Hippocampal formation (tissue), 2 donors: ENCODE measurements at regions not wholly inside any gene's neighbourhood (a gene's known extent, or its start where the extent isn't known, plus 50 kb on each side); places are given as distances from the start of the nearest gene placed in this dataset.
"Not testable (repeated sequence)": the region's sequence is repeated elsewhere in the genome, so short reads cannot be mapped to it uniquely, and the experiment has no call there.

ENCODE experiments used
- DNase-seq, 2 donors: peaks; one replicate each; lab custom pipeline; 2025; lab: John Stamatoyannopoulos, UW

- DNase-seq = no peak
These were observed 218.0 kb upstream of the PCSK5 start for GRCh38 chr9:75672478-75672877.

- DNase-seq = no peak
These were observed 206.9 kb upstream of the PCSK5 start for GRCh38 chr9:75683591-75683990.

GRCh38 chr9:75685062-75685461 lies 205.4 kb upstream of the PCSK5 start:
- DNase-seq = no peak

- DNase-seq = no peak
These were observed 203.0 kb upstream of the PCSK5 start for GRCh38 chr9:75687359-75687953.

- not testable (repeated sequence) for DNase-seq
These were observed 199.9 kb upstream of the PCSK5 start for GRCh38 chr9:75690551-75690950.

GRCh38 chr9:75691408-75691807 lies 199.1 kb upstream of the PCSK5 start:
- DNase-seq = no peak

GRCh38 chr9:75692309-75692708 lies 198.2 kb upstream of the PCSK5 start:
- no peak for DNase-seq

GRCh38 chr9:75695921-75696320 lies 194.6 kb upstream of the PCSK5 start:
- no peak for DNase-seq

GRCh38 chr9:75699017-75699416 lies 191.5 kb upstream of the PCSK5 start:
- DNase-seq = no peak

- DNase-seq = no peak
These were observed 190.7 kb upstream of the PCSK5 start for GRCh38 chr9:75699625-75700251.

- no peak for DNase-seq
These were observed 190.2 kb upstream of the PCSK5 start for GRCh38 chr9:75700252-75700640.

- no peak for DNase-seq
These were observed 183.3 kb upstream of the PCSK5 start for GRCh38 chr9:75707191-75707590.

GRCh38 chr9:75709698-75710097 lies 180.8 kb upstream of the PCSK5 start:
- no peak for DNase-seq

- no peak for DNase-seq
These were observed 177.8 kb upstream of the PCSK5 start for GRCh38 chr9:75712700-75713099.

- DNase-seq = no peak
These were observed 177.1 kb upstream of the PCSK5 start for GRCh38 chr9:75713335-75713734.

GRCh38 chr9:75715360-75715759 lies 175.1 kb upstream of the PCSK5 start:
- no peak for DNase-seq

- no peak for DNase-seq
These were observed 171.8 kb upstream of the PCSK5 start for GRCh38 chr9:75718677-75719076.

GRCh38 chr9:75728391-75728790 lies 162.1 kb upstream of the PCSK5 start:
- no peak for DNase-seq

- DNase-seq = no peak
These were observed 155.7 kb upstream of the PCSK5 start for GRCh38 chr9:75734802-75735201.

- no peak for DNase-seq
These were observed 150.4 kb upstream of the PCSK5 start for GRCh38 chr9:75739884-75740611.

- DNase-seq = no peak
These were observed 146.6 kb upstream of the PCSK5 start for GRCh38 chr9:75743855-75744254.

- no peak for DNase-seq
These were observed 136.4 kb upstream of the PCSK5 start for GRCh38 chr9:75754080-75754479.

GRCh38 chr9:75775166-75775565 lies 115.3 kb upstream of the PCSK5 start:
- no peak for DNase-seq
